ENCODE measurements at regions not wholly inside any gene's neighbourhood (a gene's known extent, or its start where the extent isn't known, plus 50 kb on each side); places are given as distances from the start of the nearest gene placed in this dataset.
A peak's percentile ranks its signal among the peaks of the same experiment; 100 is the strongest.

DNA sequence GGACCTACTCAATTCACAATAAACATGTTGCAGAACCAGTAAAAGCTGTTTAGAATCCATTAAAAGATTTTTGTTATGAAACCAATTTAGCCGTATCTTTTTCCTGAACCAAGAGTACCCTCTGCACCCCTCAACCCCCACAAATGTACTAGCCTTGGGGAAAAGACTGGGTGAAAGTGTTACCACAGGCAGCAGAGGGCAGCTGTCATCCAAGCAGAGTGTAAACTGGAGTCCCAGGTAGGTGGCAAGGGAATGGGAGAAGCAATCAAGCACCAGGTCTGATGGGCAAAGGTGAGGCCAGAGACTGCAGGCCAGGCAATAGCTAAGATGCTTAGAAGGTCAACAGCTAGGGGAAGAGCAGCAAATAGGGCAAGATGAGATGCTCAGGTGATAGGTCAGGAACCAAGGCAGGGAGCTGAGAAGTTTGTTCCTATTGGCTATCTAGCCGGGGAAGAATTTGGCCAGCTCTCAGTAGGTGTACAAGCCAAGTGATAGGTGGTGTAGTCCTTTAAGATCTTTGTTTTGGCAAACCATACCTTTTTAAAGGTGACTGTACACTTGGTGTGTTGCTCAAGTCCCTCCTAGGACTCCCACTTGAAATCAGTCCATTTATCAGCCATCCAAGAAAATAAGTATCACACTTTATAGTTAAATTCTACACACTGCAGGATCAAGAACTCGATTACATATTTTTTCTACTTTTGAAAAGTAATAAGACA, 77.8 kb upstream of the CCDC112 start:
- no peaks in the 10 kb centered on the region for H3K36me3 Mint-ChIP-seq (ENCODE audit: low read depth, unreplicated experiment)

GRCh38 chr5:115372146-115372545, 75.7 kb upstream of the CCDC112 start:
- Histone ChIP-seq H3K9ac (ENCODE audit: low read length) (no peak overlapping the region), H3K79me2 (ENCODE audit: insufficient read depth, low read length) (no peaks in the 10 kb centered on the region), H3K9me3 (ENCODE audit: insufficient read depth, low read depth, low read length) (no peaks in the 10 kb centered on the region), H3K4me2 (ENCODE audit: low read length) (no peak overlapping the region), H2AFZ (ENCODE audit: low read depth, low read length) (no peak overlapping the region), H3K27ac (ENCODE audit: low read depth, low read length) (no peak overlapping the region), H3K4me1 (ENCODE audit: insufficient read depth, low read length) (no peaks in the 10 kb centered on the region), H3K27me3 (ENCODE audit: insufficient read depth, low read length) (no peaks in the 10 kb centered on the region), H4K20me1 (ENCODE audit: insufficient read depth, low read length) (no peaks in the 10 kb centered on the region), H3K4me3 (ENCODE audit: insufficient read depth, low read depth, low read length) (no peak overlapping the region), H3K36me3 (ENCODE audit: insufficient read depth, low read length) (no peaks in the 10 kb centered on the region)
- Mint-ChIP-seq H3K36me3 (ENCODE audit: low read depth, unreplicated experiment) (no peaks in the 10 kb centered on the region), H3K4me1 (ENCODE audit: low read depth, unreplicated experiment) (peaks cover 5% of the 10 kb centered on the region), H3K4me3 (ENCODE audit: unreplicated experiment) (no peak overlapping the region), H3K27me3 (ENCODE audit: low read depth, unreplicated experiment) (no peaks in the 10 kb centered on the region), H3K27ac (ENCODE audit: unreplicated experiment) (no peak overlapping the region), H3K9me3 (ENCODE audit: unreplicated experiment) (no peaks in the 10 kb centered on the region)
- FAIRE-seq (no peak), DNase-seq (ENCODE audit: low read depth) (peak; percentile 49)
- TF ChIP-seq, protein P1, sequence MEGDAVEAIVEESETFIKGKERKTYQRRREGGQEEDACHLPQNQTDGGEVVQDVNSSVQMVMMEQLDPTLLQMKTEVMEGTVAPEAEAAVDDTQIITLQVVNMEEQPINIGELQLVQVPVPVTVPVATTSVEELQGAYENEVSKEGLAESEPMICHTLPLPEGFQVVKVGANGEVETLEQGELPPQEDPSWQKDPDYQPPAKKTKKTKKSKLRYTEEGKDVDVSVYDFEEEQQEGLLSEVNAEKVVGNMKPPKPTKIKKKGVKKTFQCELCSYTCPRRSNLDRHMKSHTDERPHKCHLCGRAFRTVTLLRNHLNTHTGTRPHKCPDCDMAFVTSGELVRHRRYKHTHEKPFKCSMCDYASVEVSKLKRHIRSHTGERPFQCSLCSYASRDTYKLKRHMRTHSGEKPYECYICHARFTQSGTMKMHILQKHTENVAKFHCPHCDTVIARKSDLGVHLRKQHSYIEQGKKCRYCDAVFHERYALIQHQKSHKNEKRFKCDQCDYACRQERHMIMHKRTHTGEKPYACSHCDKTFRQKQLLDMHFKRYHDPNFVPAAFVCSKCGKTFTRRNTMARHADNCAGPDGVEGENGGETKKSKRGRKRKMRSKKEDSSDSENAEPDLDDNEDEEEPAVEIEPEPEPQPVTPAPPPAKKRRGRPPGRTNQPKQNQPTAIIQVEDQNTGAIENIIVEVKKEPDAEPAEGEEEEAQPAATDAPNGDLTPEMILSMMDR (IDR thresholded peaks at IDR 0.05; ENCODE audit: insufficient read depth, low read depth, low read length), result no peak
- no peak for TF ChIP-seq EZH2 (IDR thresholded peaks at IDR 0.05; ENCODE audit: insufficient read depth, low read length)

More for the DNA sequence above, 77.8 kb upstream of the CCDC112 start:
- Histone ChIP-seq H3K9ac (ENCODE audit: low read length) (no peak overlapping the region), H3K27me3 (ENCODE audit: insufficient read depth, low read length) (no peaks in the 10 kb centered on the region), H3K4me1 (ENCODE audit: insufficient read depth, low read length) (peaks cover 8% of the 10 kb centered on the region), H3K4me3 (ENCODE audit: insufficient read depth, low read depth, low read length) (no peak overlapping the region), H3K4me2 (ENCODE audit: low read length) (no peak overlapping the region), H3K36me3 (ENCODE audit: insufficient read depth, low read length) (no peaks in the 10 kb centered on the region), H3K27ac (ENCODE audit: low read depth, low read length) (no peak overlapping the region), H2AFZ (ENCODE audit: low read depth, low read length) (no peak overlapping the region), H3K79me2 (ENCODE audit: insufficient read depth, low read length) (no peaks in the 10 kb centered on the region), H4K20me1 (ENCODE audit: insufficient read depth, low read length) (no peaks in the 10 kb centered on the region), H3K9me3 (ENCODE audit: insufficient read depth, low read depth, low read length) (no peaks in the 10 kb centered on the region)
- H3K4me3 Mint-ChIP-seq (ENCODE audit: unreplicated experiment), result no peak overlapping the region
- TF ChIP-seq, protein P1 (IDR thresholded peaks at IDR 0.05; ENCODE audit: insufficient read depth, low read depth, low read length), result no peak
- no peak for TF ChIP-seq EZH2 (IDR thresholded peaks at IDR 0.05; ENCODE audit: insufficient read depth, low read length)
- H3K9me3 Mint-ChIP-seq (ENCODE audit: unreplicated experiment), result no peaks in the 10 kb centered on the region
- no peaks in the 10 kb centered on the region for H3K27me3 Mint-ChIP-seq (ENCODE audit: low read depth, unreplicated experiment)
- DNase-seq (ENCODE audit: low read depth), result no peak
- no peak for FAIRE-seq
- no peak overlapping the region for H3K27ac Mint-ChIP-seq (ENCODE audit: unreplicated experiment)
- peaks cover 13% of the 10 kb centered on the region for H3K4me1 Mint-ChIP-seq (ENCODE audit: low read depth, unreplicated experiment)

- Histone ChIP-seq H3K4me2 (ENCODE audit: low read length) (no peak overlapping the region), H3K27ac (ENCODE audit: low read depth, low read length) (no peak overlapping the region)
Observed at GRCh38 chr5:115369430-115370144, 73.1 kb upstream of the CCDC112 start.

More at GRCh38 chr5:115369430-115370144, 73.1 kb upstream of the CCDC112 start:
- DNase-seq (ENCODE audit: low read depth) (no peak), FAIRE-seq (no peak)
- Histone ChIP-seq H4K20me1 (ENCODE audit: insufficient read depth, low read length) (no peaks in the 10 kb centered on the region), H3K9ac (ENCODE audit: low read length) (no peak overlapping the region), H3K9me3 (ENCODE audit: insufficient read depth, low read depth, low read length) (no peaks in the 10 kb centered on the region), H2AFZ (ENCODE audit: low read depth, low read length) (no peak overlapping the region), H3K27me3 (ENCODE audit: insufficient read depth, low read length) (no peaks in the 10 kb centered on the region), H3K36me3 (ENCODE audit: insufficient read depth, low read length) (no peaks in the 10 kb centered on the region), H3K79me2 (ENCODE audit: insufficient read depth, low read length) (no peaks in the 10 kb centered on the region), H3K4me1 (ENCODE audit: insufficient read depth, low read length) (peaks cover 8% of the 10 kb centered on the region), H3K4me3 (ENCODE audit: insufficient read depth, low read depth, low read length) (no peak overlapping the region)
- no peaks in the 10 kb centered on the region for H3K36me3 Mint-ChIP-seq (ENCODE audit: low read depth, unreplicated experiment)
- H3K27me3 Mint-ChIP-seq (ENCODE audit: low read depth, unreplicated experiment), result no peaks in the 10 kb centered on the region
- no peaks in the 10 kb centered on the region for H3K9me3 Mint-ChIP-seq (ENCODE audit: unreplicated experiment)
- H3K4me3 Mint-ChIP-seq (ENCODE audit: unreplicated experiment), result no peak overlapping the region
- peak overlapping the region; percentile 66 for H3K27ac Mint-ChIP-seq (ENCODE audit: unreplicated experiment)
- H3K4me1 Mint-ChIP-seq (ENCODE audit: low read depth, unreplicated experiment), result peaks cover 16% of the 10 kb centered on the region
- TF ChIP-seq EZH2 (IDR thresholded peaks at IDR 0.05; ENCODE audit: insufficient read depth, low read length), result no peak
- TF ChIP-seq, protein P1 (IDR thresholded peaks at IDR 0.05; ENCODE audit: insufficient read depth, low read depth, low read length), result no peak
